DMS153 treated with DMSO at 0.1 percent for 48 hours (cell line): ENCODE measurements at regions not wholly inside any gene's neighbourhood (a gene's known extent, or its start where the extent isn't known, plus 50 kb on each side); places are given as distances from the start of the nearest gene placed in this dataset.
"Not testable (repeated sequence)": the region's sequence is repeated elsewhere in the genome, so short reads cannot be mapped to it uniquely, and the experiment has no call there.

ENCODE experiments used
- DNase-seq: peaks from one replicate; lab custom pipeline; 2025; ENCODE audit not compliant: unreplicated experiment; lab: John Stamatoyannopoulos, UW

- DNase-seq: no peak
These were observed 386.5 kb upstream of the SGO1 start for GRCh38 chr3:20572473-20572872.

DNA sequence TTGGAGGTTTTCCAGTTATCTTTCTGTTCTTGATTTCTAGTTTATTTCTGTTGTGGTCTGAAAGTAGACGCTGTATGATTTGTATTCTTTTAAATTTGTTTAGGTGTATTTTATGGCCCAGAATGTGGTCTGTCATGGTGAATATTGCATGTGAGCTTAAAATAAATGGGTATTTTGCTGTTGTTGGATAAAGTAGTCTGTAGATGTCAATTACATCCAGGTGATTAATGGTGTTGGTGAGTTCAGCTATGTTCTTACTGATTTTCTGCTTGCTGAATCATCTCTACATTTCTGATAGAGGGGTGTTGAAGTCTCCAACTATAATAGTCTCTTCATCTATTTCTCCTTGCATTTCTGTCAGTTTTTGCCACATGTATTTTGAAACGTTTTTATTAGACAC lies 383.3 kb upstream of the SGO1 start:
- no peak for DNase-seq

GRCh38 chr3:20564966-20565365 lies 379.0 kb upstream of the SGO1 start:
- DNase-seq: no peak

- no peak for DNase-seq
These were observed 378.0 kb upstream of the SGO1 start for GRCh38 chr3:20563985-20564384.

GRCh38 chr3:20563251-20563650 lies 377.2 kb upstream of the SGO1 start:
- DNase-seq: no peak

GRCh38 chr3:20561166-20561565 lies 375.2 kb upstream of the SGO1 start:
- DNase-seq: no peak

- not testable (repeated sequence) for DNase-seq
These were observed 374.4 kb upstream of the SGO1 start for GRCh38 chr3:20560446-20560845.

DNA sequence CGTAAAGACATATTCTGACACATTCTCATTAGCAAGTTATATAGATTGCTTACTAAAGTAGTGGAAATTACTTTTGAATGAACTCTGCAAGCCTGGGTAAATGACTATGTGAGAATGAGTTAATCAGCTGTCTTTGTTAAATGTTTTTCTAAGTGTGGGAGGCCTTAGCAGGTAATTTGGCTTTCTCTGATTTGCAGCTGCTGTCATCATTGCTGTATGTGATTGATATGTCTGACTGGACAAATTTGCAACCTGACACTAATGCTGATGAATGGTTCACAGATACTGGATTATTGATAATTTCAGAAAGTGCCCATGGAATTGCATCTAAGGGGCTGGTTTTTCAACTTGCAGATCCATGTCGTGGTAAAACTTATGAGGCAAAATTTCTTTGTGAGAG lies 372.2 kb upstream of the SGO1 start:
- DNase-seq: no peak

DNA sequence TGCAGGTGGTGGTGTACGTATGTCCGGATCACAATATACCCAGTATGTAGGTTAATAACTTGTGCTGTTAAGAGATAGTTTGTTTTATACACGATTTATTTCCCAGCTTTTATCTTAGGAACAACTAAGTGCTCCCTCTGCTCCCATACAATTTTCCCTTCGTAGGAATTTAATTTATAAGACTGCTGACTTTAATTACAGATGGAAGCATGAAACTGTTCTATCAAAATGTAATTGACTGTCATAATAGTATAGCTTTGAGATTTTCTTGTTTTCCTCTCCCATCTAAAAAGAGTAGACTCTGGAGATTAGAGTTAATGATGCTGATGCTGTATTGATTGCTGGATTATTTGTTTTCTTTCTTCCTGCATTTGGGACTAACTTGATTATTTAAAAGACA lies 370.7 kb upstream of the SGO1 start:
- no peak for DNase-seq

GRCh38 chr3:20552605-20553275 lies 366.7 kb upstream of the SGO1 start:
- DNase-seq: no peak

DNA sequence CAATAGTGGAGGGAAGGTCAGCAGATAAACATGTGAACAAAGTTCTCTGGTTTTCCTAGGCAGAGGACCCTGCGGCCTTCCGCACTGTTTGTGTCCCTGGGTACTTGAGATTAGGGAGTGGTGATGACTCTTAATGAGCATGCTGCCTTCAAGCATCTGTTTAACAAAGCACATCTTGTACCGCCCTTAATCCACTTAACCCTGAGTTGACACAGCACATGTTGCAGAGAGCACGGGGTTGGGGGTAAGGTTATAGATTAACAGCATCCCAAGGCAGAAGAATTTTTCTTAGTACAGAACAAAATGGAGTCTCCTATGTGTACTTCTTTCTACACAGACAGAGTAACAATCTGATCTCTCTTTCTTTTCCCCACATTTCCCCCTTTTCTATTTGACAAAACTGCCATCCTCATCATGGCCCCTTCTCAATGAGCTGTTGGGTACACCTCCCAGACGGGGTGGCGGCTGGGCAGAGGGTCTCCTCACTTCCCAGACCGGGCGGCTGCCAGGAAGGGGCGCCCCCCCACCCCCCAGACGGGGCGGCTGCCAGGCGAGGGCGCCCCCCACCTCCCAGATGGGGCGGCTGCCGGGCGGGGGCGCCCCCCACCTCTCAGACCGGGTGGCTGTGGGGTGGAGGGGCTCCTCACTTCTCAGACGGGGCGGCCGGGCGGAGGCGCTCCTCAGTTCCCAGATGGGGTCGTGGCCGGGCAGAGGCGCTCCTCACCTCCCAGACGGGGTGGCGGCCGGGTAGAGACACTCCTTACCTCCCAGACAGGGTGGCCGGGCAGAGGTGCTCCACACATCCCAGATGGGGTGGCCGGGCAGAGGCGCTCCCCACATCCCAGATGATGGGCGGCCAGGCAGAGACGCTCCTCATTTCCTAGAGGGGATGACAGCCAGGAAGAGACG lies 361.6 kb upstream of the SGO1 start:
- DNase-seq: not testable (repeated sequence)

GRCh38 chr3:20546636-20547035 lies 360.6 kb upstream of the SGO1 start:
- no peak for DNase-seq

- no peak for DNase-seq
These were observed 357.7 kb upstream of the SGO1 start for GRCh38 chr3:20543535-20544226.

GRCh38 chr3:20540066-20540465 lies 354.1 kb upstream of the SGO1 start:
- no peak for DNase-seq

DNA sequence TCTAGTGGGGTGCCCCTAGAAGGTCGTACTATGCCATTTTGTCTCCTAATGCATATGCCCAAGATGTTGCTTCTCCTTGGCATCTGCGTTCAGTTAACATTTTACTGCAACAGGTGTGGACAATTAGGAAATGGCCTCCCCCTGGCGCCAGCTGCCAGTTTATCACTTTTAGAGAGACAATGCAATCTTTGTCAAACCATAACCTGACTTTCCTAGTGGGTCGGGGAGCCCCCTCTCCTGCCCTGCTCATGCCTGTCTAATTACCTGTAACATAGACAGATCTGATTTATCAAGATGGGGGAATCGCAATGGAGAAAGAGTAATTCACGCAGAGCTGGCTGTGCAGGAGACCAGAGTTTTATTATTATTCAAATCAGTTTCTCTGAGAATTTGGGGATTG lies 353.7 kb upstream of the SGO1 start:
- no peak for DNase-seq

GRCh38 chr3:20537234-20537633 lies 351.2 kb upstream of the SGO1 start:
- no peak for DNase-seq

DNA sequence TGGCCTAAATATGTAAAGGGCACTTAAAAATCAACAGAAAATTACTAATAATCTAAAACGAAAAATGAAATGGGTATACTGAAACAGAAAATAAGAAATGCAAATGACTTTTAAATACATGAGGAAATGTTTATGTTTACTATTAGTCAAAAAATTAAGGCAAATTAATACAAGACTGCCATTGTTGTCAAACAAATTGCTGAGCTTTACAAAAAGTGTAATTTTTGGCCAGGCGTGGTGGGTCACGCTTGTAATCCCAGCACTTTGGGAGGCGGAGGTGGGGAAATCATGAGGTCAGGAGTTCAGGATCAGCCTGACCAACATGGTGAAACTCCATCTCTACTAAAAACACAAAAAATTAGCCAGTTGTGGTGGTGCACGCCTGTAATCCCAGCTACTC lies 343.9 kb upstream of the SGO1 start:
- no peak for DNase-seq

- no peak for DNase-seq
These were observed 342.3 kb upstream of the SGO1 start for GRCh38 chr3:20528180-20528770.

- DNase-seq: no peak
These were observed 341.4 kb upstream of the SGO1 start for GRCh38 chr3:20527368-20527767.

GRCh38 chr3:20524328-20524727 lies 338.3 kb upstream of the SGO1 start:
- DNase-seq: no peak

DNA sequence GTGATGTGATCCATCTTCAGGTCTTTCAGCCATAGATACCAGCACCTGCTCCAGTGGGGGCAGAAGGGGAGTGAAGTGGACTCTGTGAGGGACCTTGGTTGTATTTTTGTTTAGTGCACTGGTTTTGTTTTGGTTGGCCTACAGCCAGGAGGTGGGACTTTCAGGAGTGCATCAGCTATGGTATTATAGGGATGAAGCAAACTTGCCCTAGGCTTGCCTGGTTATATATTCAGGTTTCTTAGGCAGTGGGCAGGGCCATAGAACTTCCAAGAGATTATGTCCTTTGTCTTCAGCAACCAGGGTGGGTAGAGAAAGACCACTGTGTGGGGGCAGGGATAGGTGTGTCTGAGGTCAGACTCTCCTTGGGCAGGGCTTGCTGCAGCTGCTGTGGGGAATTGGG lies 337.3 kb upstream of the SGO1 start:
- DNase-seq: no peak
